ENCODE measurements at regions not wholly inside any gene's neighbourhood (a gene's known extent, or its start where the extent isn't known, plus 50 kb on each side); places are given as distances from the start of the nearest gene placed in this dataset.

DNA sequence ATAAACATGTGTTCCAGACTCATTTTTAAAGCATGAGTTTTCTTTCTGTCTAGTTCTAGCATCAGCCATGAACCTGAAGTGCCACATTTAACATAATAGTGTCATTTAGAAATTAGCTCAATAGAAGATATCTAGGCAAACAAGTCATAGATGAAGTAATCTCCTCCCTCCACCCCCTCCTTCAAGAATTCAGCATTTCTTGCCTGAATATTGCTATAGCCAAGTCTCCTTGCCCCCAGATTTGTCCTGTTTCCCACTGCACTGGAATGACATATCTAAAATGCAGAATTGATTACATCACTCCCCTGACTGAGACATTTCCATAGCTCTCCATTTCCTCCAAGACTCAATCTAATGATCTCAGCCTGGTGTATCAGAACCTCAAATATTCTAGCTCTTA, 134.9 kb upstream of the BACH2 start:
- Histone ChIP-seq H3K4me3 (ENCODE audit: control insufficient read depth in 1 of 2, extremely low read depth in 1 of 2, low read length in 1 of 2) (no peak overlapping the region), H3K9me3 (peaks cover 3% of the 10 kb centered on the region), H3K36me3 (ENCODE audit: control insufficient read depth in 2 of 2, extremely low read depth in 1 of 2, insufficient read depth in 1 of 2, low read length in 1 of 2) (no peaks in the 10 kb centered on the region), H3K4me1 (ENCODE audit: control insufficient read depth in 1 of 2, extremely low read depth in 1 of 2, insufficient read depth in 2 of 2, low read length in 2 of 2) (no peaks in the 10 kb centered on the region), H3K27ac (ENCODE audit: low read length) (no peak overlapping the region), H3K27me3 (replicated peaks in 1 of 2; ENCODE audit: control insufficient read depth in 2 of 2, extremely low read depth in 1 of 2, insufficient read depth in 2 of 2, low read length in 1 of 2) (no peaks in the 10 kb centered on the region)
- CTCF ChIA-PET: no interaction called here
- no peak for DNase-seq
- ATAC-seq (replicated peaks in 1 of 4): no peak
- Mint-ChIP-seq H3K36me3 (peaks cover 11% of the 10 kb centered on the region), H3K27ac (no peak overlapping the region), H3K27me3 (no peaks in the 10 kb centered on the region), H3K4me1 (no peaks in the 10 kb centered on the region), H3K9me3 (peaks cover 4 to 29% (median 19%) of the 10 kb centered on the region in 3 donors), H3K4me3 (no peak overlapping the region)
- POLR2A ChIA-PET: interaction anchor here (0.5 to 1.0 kb wide), 2 partner anchors 9 to 61 kb away, joined by 3 read pairs; no protein-coding TSS in a partner anchor

GRCh38 chr6:90429713-90430112, 133.1 kb upstream of the BACH2 start:
- Mint-ChIP-seq H3K9me3 (peaks cover 4 to 29% (median 19%) of the 10 kb centered on the region in 3 donors), H3K4me1 (peaks cover 14% of the 10 kb centered on the region in 3 donors), H3K4me3 (no peak overlapping the region), H3K27ac (no peak overlapping the region), H3K27me3 (no peaks in the 10 kb centered on the region), H3K36me3 (peaks cover 8% of the 10 kb centered on the region)
- Histone ChIP-seq H3K36me3 (ENCODE audit: control insufficient read depth in 2 of 2, extremely low read depth in 1 of 2, insufficient read depth in 1 of 2, low read length in 1 of 2) (no peaks in the 10 kb centered on the region), H3K9me3 (peaks cover 3% of the 10 kb centered on the region), H3K4me1 (ENCODE audit: control insufficient read depth in 1 of 2, extremely low read depth in 1 of 2, insufficient read depth in 2 of 2, low read length in 2 of 2) (no peaks in the 10 kb centered on the region), H3K27ac (ENCODE audit: low read length) (no peak overlapping the region), H3K27me3 (replicated peaks in 1 of 2; ENCODE audit: control insufficient read depth in 2 of 2, extremely low read depth in 1 of 2, insufficient read depth in 2 of 2, low read length in 1 of 2) (no peaks in the 10 kb centered on the region), H3K4me3 (ENCODE audit: control insufficient read depth in 1 of 2, extremely low read depth in 1 of 2, low read length in 1 of 2) (no peak overlapping the region)
- POLR2A ChIA-PET: no interaction called here
- ATAC-seq (replicated peaks in 1 of 4): no peak
- CTCF ChIA-PET: interaction anchor here in 1 of 2 donors (0.5 kb wide), 1 partner anchor 32 kb away, joined by 3 read pairs; no protein-coding TSS in a partner anchor
- peak in 1 of 35 experiments; percentile 22 for DNase-seq

DNA sequence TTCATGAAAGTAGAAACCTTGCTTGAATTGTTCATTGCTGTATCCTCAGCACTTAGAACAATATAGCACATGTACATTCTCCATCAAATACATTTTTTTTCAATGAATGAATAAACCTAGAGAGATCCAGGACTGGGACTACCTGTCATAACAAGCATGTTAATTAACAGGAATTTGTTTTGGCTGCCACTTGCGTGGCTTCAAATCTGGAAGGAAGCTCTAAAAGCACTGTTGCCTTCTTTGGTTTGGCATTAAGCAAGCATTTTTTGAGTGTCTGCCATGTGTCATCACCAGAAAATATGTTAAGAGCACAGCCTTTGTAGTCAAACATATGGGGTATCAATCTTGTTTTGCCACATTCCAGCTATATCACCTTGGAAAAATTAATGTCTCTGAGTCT, 131.9 kb upstream of the BACH2 start:
- Mint-ChIP-seq H3K27ac (no peak overlapping the region), H3K9me3 (peaks cover 4 to 22% (median 15%) of the 10 kb centered on the region in 3 donors), H3K36me3 (peaks cover 8% of the 10 kb centered on the region), H3K27me3 (no peaks in the 10 kb centered on the region), H3K4me1 (peaks cover 19 to 23% (median 22%) of the 10 kb centered on the region in 3 donors), H3K4me3 (no peak overlapping the region)
- no peak overlapping the region for H3K27ac ChIP-seq (ENCODE audit: low read length)
- WGBS (ENCODE audit: insufficient coverage): no CpG with 5 or more reads among the region's 1 CpG
- DNase-seq: no peak
- no peaks in the 10 kb centered on the region for H3K4me1 ChIP-seq (ENCODE audit: control insufficient read depth in 1 of 2, extremely low read depth in 1 of 2, insufficient read depth in 2 of 2, low read length in 2 of 2)
- H3K36me3 ChIP-seq (ENCODE audit: control insufficient read depth in 2 of 2, extremely low read depth in 1 of 2, insufficient read depth in 1 of 2, low read length in 1 of 2): no peaks in the 10 kb centered on the region
- H3K4me3 ChIP-seq (ENCODE audit: control insufficient read depth in 1 of 2, extremely low read depth in 1 of 2, low read length in 1 of 2): no peak overlapping the region
- no peaks in the 10 kb centered on the region for H3K27me3 ChIP-seq (replicated peaks in 1 of 2; ENCODE audit: control insufficient read depth in 2 of 2, extremely low read depth in 1 of 2, insufficient read depth in 2 of 2, low read length in 1 of 2)
- POLR2A ChIA-PET: interaction anchor here (0.6 kb wide), 2 partner anchors 1023 to 1078 kb away, joined by 3 to 7 read pairs; no protein-coding TSS in a partner anchor
- H3K9me3 ChIP-seq: peaks cover 3% of the 10 kb centered on the region
- CTCF ChIA-PET: no interaction called here
- no peak for ATAC-seq (replicated peaks in 1 of 4)

DNA sequence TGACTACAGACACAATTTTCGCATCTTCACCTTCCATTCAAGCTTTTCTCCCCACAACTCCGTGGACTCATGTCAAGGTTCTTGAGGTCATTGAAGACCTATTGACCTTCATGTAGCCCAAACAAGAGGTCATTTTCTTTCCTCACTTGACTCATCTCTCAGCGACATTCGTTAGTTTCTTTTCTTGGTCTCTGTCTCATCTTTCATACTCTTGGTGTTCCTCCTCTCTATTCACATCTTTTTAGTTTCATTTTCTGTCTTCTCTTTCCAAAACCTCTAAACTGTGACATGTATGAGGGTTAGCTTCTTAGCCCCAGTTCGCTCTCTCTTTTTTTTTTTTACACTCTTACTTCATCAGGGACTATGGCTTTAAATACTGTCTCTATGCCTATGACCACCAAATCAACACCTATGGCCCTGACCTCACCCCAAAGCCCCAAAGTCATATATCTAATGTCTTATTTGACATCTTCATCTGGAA, 128.6 kb upstream of the BACH2 start:
- peak overlapping the region in 1 of 2 donors; percentile 35 for H3K4me3 ChIP-seq (ENCODE audit: control insufficient read depth in 1 of 2, extremely low read depth in 1 of 2, low read length in 1 of 2)
- no peaks in the 10 kb centered on the region for H3K27me3 Mint-ChIP-seq
- H3K4me3 Mint-ChIP-seq: peak overlapping the region; percentile 67 to 72 (median 69)
- WGBS (ENCODE audit: insufficient coverage): 37% methylated on average over 2 of the region's 5 CpGs
- peaks cover 19 to 23% (median 22%) of the 10 kb centered on the region in 3 donors for H3K4me1 Mint-ChIP-seq
- peak overlapping the region; percentile 87 for H3K27ac ChIP-seq (ENCODE audit: low read length)
- H3K27ac Mint-ChIP-seq: peak overlapping the region; percentile 91 to 94
- CTCF ChIA-PET: interaction anchor here (0.6 to 2.4 kb wide), 9 partner anchors 10 to 485 kb away, joined by 3 to 8 read pairs (median 3); no protein-coding TSS in a partner anchor
- H3K36me3 Mint-ChIP-seq: peaks cover 5% of the 10 kb centered on the region
- no peaks in the 10 kb centered on the region for H3K9me3 ChIP-seq
- POLR2A ChIA-PET: interaction anchor here (0.6 to 1.9 kb wide), 4 partner anchors 9 to 610 kb away, joined by 3 to 8 read pairs (median 4); no protein-coding TSS in a partner anchor
- DNase-seq: peak in 3 of 35 experiments; percentile 13 to 56 (median 15)
- peaks cover under 1 to 11% (median 8%) of the 10 kb centered on the region in 3 donors for H3K9me3 Mint-ChIP-seq
- no peaks in the 10 kb centered on the region for H3K27me3 ChIP-seq (replicated peaks in 1 of 2; ENCODE audit: control insufficient read depth in 2 of 2, extremely low read depth in 1 of 2, insufficient read depth in 2 of 2, low read length in 1 of 2)
- no peaks in the 10 kb centered on the region for H3K36me3 ChIP-seq (ENCODE audit: control insufficient read depth in 2 of 2, extremely low read depth in 1 of 2, insufficient read depth in 1 of 2, low read length in 1 of 2)
- H3K4me1 ChIP-seq (ENCODE audit: control insufficient read depth in 1 of 2, extremely low read depth in 1 of 2, insufficient read depth in 2 of 2, low read length in 2 of 2): no peaks in the 10 kb centered on the region
- ATAC-seq (replicated peaks in 1 of 4): peak; percentile 72 to 92 (median 84)

DNA sequence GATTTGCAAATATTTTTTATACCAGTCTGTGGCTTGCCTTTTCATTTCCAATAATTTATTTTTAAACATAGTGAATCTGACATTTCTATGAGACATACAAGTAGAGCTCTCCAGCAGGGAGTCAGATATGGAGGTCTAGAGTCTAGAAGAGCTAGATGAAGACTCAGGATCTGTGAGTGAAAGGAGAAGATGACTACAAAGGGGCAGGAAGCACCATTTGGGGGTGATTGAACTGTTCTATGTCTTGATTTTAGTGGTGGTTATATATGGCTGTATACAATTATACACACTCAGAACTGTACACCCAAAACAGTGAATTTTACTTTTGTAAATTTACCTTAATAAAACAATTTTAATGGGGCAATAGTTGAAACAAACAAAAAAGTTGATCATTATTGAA, 127.9 kb upstream of the BACH2 start:
- Mint-ChIP-seq H3K4me1 (peaks cover 19 to 23% (median 22%) of the 10 kb centered on the region in 3 donors), H3K27me3 (no peaks in the 10 kb centered on the region), H3K9me3 (peaks cover 0 to 7% (median 6%) of the 10 kb centered on the region in 3 donors), H3K4me3 (peak overlapping the region; percentile 6 to 69 (median 32)), H3K27ac (peak overlapping the region; percentile 73 to 94), H3K36me3 (peaks cover 4% of the 10 kb centered on the region)
- Histone ChIP-seq H3K36me3 (ENCODE audit: control insufficient read depth in 2 of 2, extremely low read depth in 1 of 2, insufficient read depth in 1 of 2, low read length in 1 of 2) (no peaks in the 10 kb centered on the region), H3K9me3 (no peaks in the 10 kb centered on the region), H3K27ac (ENCODE audit: low read length) (peak overlapping the region; percentile 87), H3K4me1 (ENCODE audit: control insufficient read depth in 1 of 2, extremely low read depth in 1 of 2, insufficient read depth in 2 of 2, low read length in 2 of 2) (no peaks in the 10 kb centered on the region), H3K27me3 (replicated peaks in 1 of 2; ENCODE audit: control insufficient read depth in 2 of 2, extremely low read depth in 1 of 2, insufficient read depth in 2 of 2, low read length in 1 of 2) (no peaks in the 10 kb centered on the region), H3K4me3 (ENCODE audit: control insufficient read depth in 1 of 2, extremely low read depth in 1 of 2, low read length in 1 of 2) (peak overlapping the region in 1 of 2 donors; percentile 35)
- ATAC-seq (replicated peaks in 1 of 4) (peak in 3 of 4 experiments; percentile 47 to 69 (median 53)), DNase-seq (no peak)
- POLR2A ChIA-PET: interaction anchor here (1.2 to 1.9 kb wide), 3 partner anchors 9 to 595 kb away, joined by 4 to 8 read pairs (median 5); no protein-coding TSS in a partner anchor
- CTCF ChIA-PET: interaction anchor here (0.6 to 2.4 kb wide), 13 partner anchors 9 to 484 kb away, joined by 3 to 8 read pairs (median 3); no protein-coding TSS in a partner anchor

GRCh38 chr6:90421666-90422065, 125.0 kb upstream of the BACH2 start:
- H3K4me1 Mint-ChIP-seq: peaks cover 19 to 23% (median 22%) of the 10 kb centered on the region in 3 donors
- no CpG with 5 or more reads among the region's 1 CpG for WGBS (ENCODE audit: insufficient coverage)
- no peaks in the 10 kb centered on the region for H3K27me3 ChIP-seq (replicated peaks in 1 of 2; ENCODE audit: control insufficient read depth in 2 of 2, extremely low read depth in 1 of 2, insufficient read depth in 2 of 2, low read length in 1 of 2)
- H3K27ac Mint-ChIP-seq: no peak overlapping the region
- H3K27me3 Mint-ChIP-seq: no peaks in the 10 kb centered on the region
- H3K27ac ChIP-seq (ENCODE audit: low read length): no peak overlapping the region
- no peak for ATAC-seq (replicated peaks in 1 of 4)
- no peak for DNase-seq
- ChIA-PET POLR2A (no interaction called here), CTCF (interaction anchor here in 1 of 2 donors (0.6 kb wide), 1 partner anchor 27 kb away, joined by 3 read pairs; no protein-coding TSS in a partner anchor)
- H3K36me3 ChIP-seq (ENCODE audit: control insufficient read depth in 2 of 2, extremely low read depth in 1 of 2, insufficient read depth in 1 of 2, low read length in 1 of 2): no peaks in the 10 kb centered on the region
- H3K9me3 ChIP-seq: no peaks in the 10 kb centered on the region
- no peaks in the 10 kb centered on the region for H3K36me3 Mint-ChIP-seq
- H3K9me3 Mint-ChIP-seq: no peaks in the 10 kb centered on the region
- H3K4me1 ChIP-seq (ENCODE audit: control insufficient read depth in 1 of 2, extremely low read depth in 1 of 2, insufficient read depth in 2 of 2, low read length in 2 of 2): no peaks in the 10 kb centered on the region
- no peak overlapping the region for H3K4me3 ChIP-seq (ENCODE audit: control insufficient read depth in 1 of 2, extremely low read depth in 1 of 2, low read length in 1 of 2)
- no peak overlapping the region for H3K4me3 Mint-ChIP-seq

Measured in T-cell (primary cell).